Fibroblast of peridontal ligament (primary cell): ENCODE measurements at regions not wholly inside any gene's neighbourhood (a gene's known extent, or its start where the extent isn't known, plus 50 kb on each side); places are given as distances from the start of the nearest gene placed in this dataset.

ENCODE experiments used
- DNase-seq: peaks from one replicate; pipeline ENCODE4 v3.0.0-alpha.2; 2010; ENCODE audit errors: extremely low read depth

GRCh38 chr16:11401161-11402050 lies 56.1 kb downstream of the RMI2 start:
- DNase-seq, result no peak

GRCh38 chr16:11402051-11402744 lies 56.9 kb downstream of the RMI2 start:
- DNase-seq, result no peak

GRCh38 chr16:11402745-11403533 lies 57.7 kb downstream of the RMI2 start:
- no peak for DNase-seq

GRCh38 chr16:11403534-11403795 lies 58.2 kb downstream of the RMI2 start:
- DNase-seq, result no peak

GRCh38 chr16:11403920-11404319 lies 58.7 kb downstream of the RMI2 start:
- DNase-seq, result no peak

GRCh38 chr16:11404603-11405002 lies 59.3 kb downstream of the RMI2 start:
- no peak for DNase-seq

GRCh38 chr16:11405331-11406176 lies 60.3 kb downstream of the RMI2 start:
- peak; percentile 8 for DNase-seq

- DNase-seq, result no peak
Observed at GRCh38 chr16:11406177-11406560, 60.9 kb downstream of the RMI2 start.

GRCh38 chr16:11407047-11407982 lies 62.1 kb downstream of the RMI2 start:
- DNase-seq, result peak; percentile 77

GRCh38 chr16:11408216-11408615 lies 63.0 kb downstream of the RMI2 start:
- DNase-seq, result no peak

GRCh38 chr16:11409398-11409797 lies 64.1 kb downstream of the RMI2 start:
- peak; percentile 72 for DNase-seq

GRCh38 chr16:11410376-11411058 lies 65.3 kb downstream of the RMI2 start:
- DNase-seq, result no peak

- peak; percentile 19 for DNase-seq
Observed at GRCh38 chr16:11411059-11411550, 65.8 kb downstream of the RMI2 start.

- DNase-seq, result no peak
Observed at GRCh38 chr16:11412175-11412904, 67.1 kb downstream of the RMI2 start.

GRCh38 chr16:11412965-11413887 lies 68.0 kb downstream of the RMI2 start:
- DNase-seq, result no peak

GRCh38 chr16:11413907-11414595 lies 68.8 kb downstream of the RMI2 start:
- no peak for DNase-seq
